Neuronal stem cell (in vitro differentiated cells): ENCODE measurements at regions not wholly inside any gene's neighbourhood (a gene's known extent, or its start where the extent isn't known, plus 50 kb on each side); places are given as distances from the start of the nearest gene placed in this dataset.

ENCODE experiments used
- DNase-seq: peaks from one replicate; pipeline ENCODE4 v3.0.0-alpha.2; 2013; ENCODE audit warnings: low spot score
- H2AFZ ChIP-seq: one replicate; pipeline ENCODE4 v1.6.1; 2013; ENCODE audit warnings: mild to moderate bottlenecking, low read length, inconsistent platforms
- H2AK5ac ChIP-seq: 2 replicates; pipeline ENCODE4 v1.6.1; 2013; ENCODE audit warnings: low read depth, mild to moderate bottlenecking, inconsistent platforms, low read length, moderate library complexity, mixed read lengths
- H2BK120ac ChIP-seq: 2 replicates; pipeline ENCODE4 v1.6.1; 2013; ENCODE audit warnings: low read depth, mild to moderate bottlenecking, inconsistent platforms, low read length, moderate library complexity, mixed read lengths
- H2BK12ac ChIP-seq: one replicate; pipeline ENCODE4 v1.6.1; 2013; ENCODE audit warnings: low read length, inconsistent platforms
- H2BK15ac ChIP-seq: 2 replicates; pipeline ENCODE4 v1.6.1; 2013; ENCODE audit warnings: mild to moderate bottlenecking, low read length, inconsistent platforms, mixed read lengths
- H2BK5ac ChIP-seq: one replicate; pipeline ENCODE4 v1.6.1; 2013; ENCODE audit warnings: inconsistent platforms, mild to moderate bottlenecking, low read length, moderate library complexity
- H3K14ac ChIP-seq: one replicate; pipeline ENCODE4 v1.6.1; 2013; ENCODE audit warnings: low read length, inconsistent platforms
- H3K18ac ChIP-seq: 2 replicates; pipeline ENCODE4 v1.6.1; 2013; ENCODE audit warnings: low read length, inconsistent platforms
- H3K23ac ChIP-seq: 2 replicates; pipeline ENCODE4 v1.6.1; 2013; ENCODE audit warnings: low read depth, mild to moderate bottlenecking, mixed read lengths, low read length, inconsistent platforms; ENCODE audit not compliant: poor library complexity
- H3K27ac ChIP-seq: replicated peaks from 3 replicates; pipeline ENCODE4 v1.5.1; 2013; ENCODE audit warnings: low read length, inconsistent platforms
- H3K27me3 ChIP-seq, 3 experiments: 2 replicates each; pipeline ENCODE4 v1.6.1; 2013; ENCODE audit warnings: low read length in 3 of 3, mild to moderate bottlenecking in 2 of 3, inconsistent platforms in 1 of 3, low read depth in 1 of 3, mixed read lengths in 1 of 3, moderate library complexity in 1 of 3; ENCODE audit not compliant: control insufficient read depth in 3 of 3, insufficient read depth in 3 of 3
- H3K36me3 ChIP-seq, 2 donors: replicated peaks in 1 of 2; 2 replicates each; pipeline ENCODE4 v1.6.1; 2013; ENCODE audit warnings: low read length in 2 of 2; ENCODE audit not compliant: control insufficient read depth in 2 of 2, insufficient read depth in 2 of 2
- H3K4ac ChIP-seq: 2 replicates; pipeline ENCODE4 v1.6.1; 2013; ENCODE audit warnings: inconsistent platforms, mild to moderate bottlenecking, low read length, moderate library complexity
- H3K4me1 ChIP-seq, 2 donors: 1 replicate in 1 of 2; 2 replicates in 1 of 2; pipeline ENCODE4 v1.6.1; 2013; ENCODE audit warnings: low read length in 2 of 2, low read depth in 1 of 2; ENCODE audit not compliant: control insufficient read depth in 2 of 2, insufficient read depth in 1 of 2
- H3K4me2 ChIP-seq: one replicate; pipeline ENCODE4 v1.6.1; 2013; ENCODE audit warnings: mild to moderate bottlenecking, low read length, inconsistent platforms; ENCODE audit not compliant: insufficient read depth, poor library complexity, severe bottlenecking
- H3K4me3 ChIP-seq, 2 donors: 2 replicates each; pipeline ENCODE4 v1.5.1; 2013; ENCODE audit warnings: low read length in 2 of 2, mild to moderate bottlenecking in 2 of 2, inconsistent platforms in 1 of 2, moderate library complexity in 1 of 2
- H3K79me1 ChIP-seq: one replicate; pipeline ENCODE4 v1.6.1; 2013; ENCODE audit warnings: low read depth, mild to moderate bottlenecking, inconsistent platforms, low read length, moderate library complexity
- H3K9ac ChIP-seq: one replicate; pipeline ENCODE4 v1.6.1; 2013; ENCODE audit warnings: mild to moderate bottlenecking, low read depth, low read length, inconsistent platforms; ENCODE audit not compliant: poor library complexity
- H3K9me3 ChIP-seq, 2 donors: replicated peaks in 1 of 2; 2 replicates each; pipeline versions ENCODE3 to v1.6.1; 2013; ENCODE audit warnings: low read length in 2 of 2, mild to moderate bottlenecking in 2 of 2, inconsistent platforms in 1 of 2, low read depth in 1 of 2, mixed read lengths in 1 of 2, moderate library complexity in 1 of 2; ENCODE audit not compliant: control insufficient read depth in 2 of 2, insufficient read depth in 1 of 2
- H4K8ac ChIP-seq: one replicate; pipeline ENCODE4 v1.6.1; 2013; ENCODE audit warnings: low read depth, mild to moderate bottlenecking, inconsistent platforms, low read length, moderate library complexity
- H4K91ac ChIP-seq: one replicate; pipeline ENCODE4 v1.6.1; 2013; ENCODE audit warnings: low read length, low read depth, mild to moderate bottlenecking, inconsistent platforms; ENCODE audit not compliant: poor library complexity
- WGBS, 2 donors: extraction: QIAGEN DNeasy Blood & Tissue Kit; methylation state at CpG; one replicate each; pipeline ENCODE4 v1.1.7; 2013; ENCODE audit warnings: missing lambda C conversion rate in 2 of 2, mixed read lengths in 1 of 2; ENCODE audit not compliant: insufficient read length in 2 of 2, insufficient replicate concordance in 1 of 2; ENCODE audit errors: extremely low coverage in 2 of 2; 5-methylcytosine and 5-hydroxymethylcytosine counted together

GRCh38 chr6:71028236-71028876, 71.5 kb upstream of the B3GAT2 start:
- Histone ChIP-seq H2BK12ac (no peak overlapping the region), H3K27ac (no peak overlapping the region), H3K14ac (no peak overlapping the region), H3K79me1 (no peaks in the 10 kb centered on the region), H2BK5ac (no peak overlapping the region), H3K4me3 (no peak overlapping the region), H3K4me2 (no peak overlapping the region), H4K91ac (no peak overlapping the region), H2BK120ac (no peak overlapping the region), H3K9me3 (no peaks in the 10 kb centered on the region), H2AK5ac (peak overlapping the region; percentile 68), H3K4me1 (peaks cover 4 to 25% of the 10 kb centered on the region in 2 donors), H3K18ac (peak overlapping the region; percentile 72), H3K36me3 (no peaks in the 10 kb centered on the region), H2AFZ (peak overlapping the region; percentile 80), H2BK15ac (no peak overlapping the region), H3K27me3 (no peaks in the 10 kb centered on the region), H3K9ac (no peak overlapping the region), H3K23ac (no peak overlapping the region), H3K4ac (no peak overlapping the region), H4K8ac (peak overlapping the region; percentile 97)
- no CpG with 5 or more reads among the region's 7 CpGs for WGBS, 2 donors
- no peak for DNase-seq

GRCh38 chr6:71028877-71029252, 72.0 kb upstream of the B3GAT2 start:
- Histone ChIP-seq H2BK5ac (no peak overlapping the region), H3K18ac (no peak overlapping the region), H2BK15ac (no peak overlapping the region), H2AK5ac (no peak overlapping the region), H3K4ac (no peak overlapping the region), H3K4me2 (no peak overlapping the region), H3K4me1 (peaks cover 4 to 30% of the 10 kb centered on the region in 2 donors), H3K27ac (no peak overlapping the region), H4K8ac (no peak overlapping the region), H2BK120ac (no peak overlapping the region), H3K4me3 (no peak overlapping the region), H3K79me1 (no peaks in the 10 kb centered on the region), H3K9me3 (no peaks in the 10 kb centered on the region), H3K27me3 (no peaks in the 10 kb centered on the region), H3K14ac (no peak overlapping the region), H3K23ac (no peak overlapping the region), H3K9ac (no peak overlapping the region), H3K36me3 (no peaks in the 10 kb centered on the region), H2BK12ac (no peak overlapping the region), H4K91ac (no peak overlapping the region), H2AFZ (peak overlapping the region; percentile 80)
- no CpG with 5 or more reads among the region's 4 CpGs for WGBS, 2 donors
- no peak for DNase-seq

- no peak overlapping the region for H2AK5ac ChIP-seq
- H3K27ac ChIP-seq, result no peak overlapping the region
- H3K36me3 ChIP-seq, result no peaks in the 10 kb centered on the region
- H3K27me3 ChIP-seq, result no peaks in the 10 kb centered on the region
- H3K18ac ChIP-seq, result no peak overlapping the region
- no peaks in the 10 kb centered on the region for H3K9me3 ChIP-seq
- DNase-seq, result no peak
- no peak overlapping the region for H2AFZ ChIP-seq
- no peak overlapping the region for H3K23ac ChIP-seq
- no peak overlapping the region for H3K4me3 ChIP-seq
- peaks cover 4 to 37% of the 10 kb centered on the region in 2 donors for H3K4me1 ChIP-seq
- H2BK15ac ChIP-seq, result no peak overlapping the region
- no peak overlapping the region for H4K91ac ChIP-seq
- H3K4me2 ChIP-seq, result no peak overlapping the region
- no peak overlapping the region for H2BK120ac ChIP-seq
- H3K14ac ChIP-seq, result no peak overlapping the region
- H2BK5ac ChIP-seq, result no peak overlapping the region
- H3K79me1 ChIP-seq, result no peaks in the 10 kb centered on the region
- H4K8ac ChIP-seq, result no peak overlapping the region
- no peak overlapping the region for H3K4ac ChIP-seq
- H3K9ac ChIP-seq, result no peak overlapping the region
- H2BK12ac ChIP-seq, result no peak overlapping the region
Observed at GRCh38 chr6:71029555-71029954, 72.7 kb upstream of the B3GAT2 start.

GRCh38 chr6:71031912-71032311, 75.1 kb upstream of the B3GAT2 start:
- no peak overlapping the region for H3K9ac ChIP-seq
- H2BK120ac ChIP-seq, result no peak overlapping the region
- no peaks in the 10 kb centered on the region for H3K79me1 ChIP-seq
- no peak overlapping the region for H2BK12ac ChIP-seq
- H2AK5ac ChIP-seq, result no peak overlapping the region
- no peak overlapping the region for H4K91ac ChIP-seq
- H3K14ac ChIP-seq, result no peak overlapping the region
- H3K36me3 ChIP-seq, result no peaks in the 10 kb centered on the region
- no peaks in the 10 kb centered on the region for H3K27me3 ChIP-seq
- H3K9me3 ChIP-seq, result no peaks in the 10 kb centered on the region
- H3K27ac ChIP-seq, result no peak overlapping the region
- H4K8ac ChIP-seq, result no peak overlapping the region
- H3K4me1 ChIP-seq, result peaks cover 4 to 45% of the 10 kb centered on the region in 2 donors
- no CpG with 5 or more reads among the region's 4 CpGs for WGBS, 2 donors
- H3K4ac ChIP-seq, result no peak overlapping the region
- no peak overlapping the region for H2AFZ ChIP-seq
- no peak overlapping the region for H2BK5ac ChIP-seq
- no peak overlapping the region for H3K18ac ChIP-seq
- H2BK15ac ChIP-seq, result no peak overlapping the region
- no peak overlapping the region for H3K4me3 ChIP-seq
- DNase-seq, result no peak
- H3K23ac ChIP-seq, result no peak overlapping the region
- no peak overlapping the region for H3K4me2 ChIP-seq
